H1 (cell line): ENCODE measurements at regions not wholly inside any gene's neighbourhood (a gene's known extent, or its start where the extent isn't known, plus 50 kb on each side); places are given as distances from the start of the nearest gene placed in this dataset.

Experiments used
- CTCF ChIA-PET: fragments of 300-600 bp; sonication (Branson Sonifier 250); formaldehyde crosslinking; loops from one replicate; lab custom pipeline; 2021; ENCODE audit not compliant: partially characterized antibody; lab: Charles Lee
- POLR2A ChIA-PET: fragments of 300-600 bp; sonication (Branson Sonifier 250); formaldehyde crosslinking; loops from one replicate; lab custom pipeline; 2021; ENCODE audit warnings: inconsistent platforms; ENCODE audit not compliant: partially characterized antibody; lab: Charles Lee
- DNase-seq, 2 experiments: peaks; one replicate each; pipeline versions ENCODE4 v3.0.0 to v3.0.0-alpha.2; 2010 to 2022; ENCODE audit warnings: low spot score in 2 of 2, low read depth in 1 of 2, mixed read lengths in 1 of 2
- FAIRE-seq: peaks from 2 replicates; lab custom pipeline; 2011; peaks lifted over from hg19 to GRCh38; lab: Jason Lieb, UNC
- H2AFZ ChIP-seq: 2 replicates; pipeline ENCODE4 v1.8.1; 2012; ENCODE audit warnings: low read length, inconsistent platforms
- H2AK5ac ChIP-seq: 2 replicates; pipeline ENCODE4 v1.6.1; 2013; ENCODE audit warnings: low read depth, low read length
- H2BK120ac ChIP-seq: replicated peaks from 2 replicates; pipeline ENCODE3; 2013; ENCODE audit warnings: low read depth, low read length, inconsistent platforms
- H2BK12ac ChIP-seq: 2 replicates; pipeline ENCODE4 v1.6.1; 2013; ENCODE audit warnings: low read depth, low read length
- H2BK15ac ChIP-seq: 2 replicates; pipeline ENCODE4 v1.6.1; 2013; ENCODE audit warnings: low read length
- H2BK20ac ChIP-seq: 2 replicates; pipeline ENCODE4 v1.6.1; 2013; ENCODE audit warnings: low read length
- H2BK5ac ChIP-seq: 2 replicates; pipeline ENCODE4 v1.6.1; 2013; ENCODE audit warnings: low read depth, low read length
- H3K14ac ChIP-seq: 2 replicates; pipeline ENCODE4 v1.6.1; 2013; ENCODE audit warnings: inconsistent platforms; ENCODE audit not compliant: insufficient read length
- H3K18ac ChIP-seq: 2 replicates; pipeline ENCODE4 v1.6.1; 2013; ENCODE audit warnings: low read length; ENCODE audit errors: extremely low read depth
- H3K23ac ChIP-seq: 2 replicates; pipeline ENCODE4 v1.6.1; 2013; ENCODE audit warnings: inconsistent platforms; ENCODE audit not compliant: insufficient read length
- H3K23me2 ChIP-seq: 2 replicates; pipeline ENCODE4 v1.6.1; 2013; ENCODE audit warnings: low read depth, low read length
- H3K27ac ChIP-seq: 2 replicates; pipeline ENCODE4 v1.6.1; 2011; ENCODE audit warnings: low read depth, low read length, inconsistent platforms
- H3K27me3 ChIP-seq, 4 experiments: replicated peaks in 1 of 4; 1 replicate in 1 of 4; 2 replicates in 3 of 4; pipeline versions ENCODE4 v1.6.1 to v1.8.1; 2011 to 2013; ENCODE audit warnings: low read length in 3 of 4, mild to moderate bottlenecking in 3 of 4, inconsistent platforms in 2 of 4, mixed read lengths in 2 of 4, moderate library complexity in 1 of 4; ENCODE audit not compliant: control insufficient read depth in 3 of 4, insufficient read depth in 3 of 4; ENCODE audit errors: extremely low read depth in 1 of 4
- H3K36me3 ChIP-seq, 4 experiments: 2 replicates each; pipeline versions ENCODE4 v1.6.1 to v1.8.1; 2011 to 2013; ENCODE audit warnings: mild to moderate bottlenecking in 4 of 4, low read length in 3 of 4, moderate library complexity in 2 of 4, control low read depth in 1 of 4, inconsistent platforms in 1 of 4; ENCODE audit not compliant: insufficient read depth in 4 of 4, control insufficient read depth in 2 of 4
- H3K4ac ChIP-seq: replicated peaks from 2 replicates; pipeline ENCODE3; 2013; ENCODE audit warnings: low read length, low read depth, mixed read lengths, inconsistent platforms; ENCODE audit not compliant: insufficient read length
- H3K4me1 ChIP-seq, 4 experiments: replicated peaks in 1 of 4; 1 replicate in 1 of 4; 2 replicates in 3 of 4; pipeline versions ENCODE4 v1.6.1 to v1.8.1; 2011 to 2013; ENCODE audit warnings: low read length in 3 of 4, inconsistent platforms in 2 of 4, mixed read lengths in 1 of 4; ENCODE audit not compliant: insufficient read depth in 4 of 4, control insufficient read depth in 3 of 4
- H3K4me2 ChIP-seq, 2 experiments: 2 replicates each; pipeline versions ENCODE4 v1.6.1 to v1.8.1; 2011 to 2013; ENCODE audit warnings: low read depth in 2 of 2, low read length in 2 of 2, control low read depth in 1 of 2, inconsistent platforms in 1 of 2, mild to moderate bottlenecking in 1 of 2; ENCODE audit not compliant: insufficient read depth in 1 of 2
- H3K4me3 ChIP-seq, 4 experiments: fragments of 200-600, 300-600 bp in 1 of 4; sonication (generic), shearing (Covaris generic), sonication (Bioruptor Twin) in 1 of 4; 2 replicates each; pipeline versions ENCODE4 v1.5.1 to v1.8.1; 2011 to 2016; ENCODE audit warnings: low read length in 4 of 4, low read depth in 3 of 4, control low read depth in 2 of 4, inconsistent platforms in 2 of 4, mild to moderate bottlenecking in 2 of 4, mixed read lengths in 1 of 4, moderate library complexity in 1 of 4; ENCODE audit not compliant: insufficient read depth in 2 of 4; ENCODE audit errors: extremely low read depth in 1 of 4
- H3K56ac ChIP-seq: replicated peaks from 2 replicates; pipeline ENCODE3; 2013; ENCODE audit warnings: low read depth, mild to moderate bottlenecking, mixed read lengths, low read length, inconsistent platforms; ENCODE audit not compliant: insufficient read length
- H3K79me1 ChIP-seq: 2 replicates; pipeline ENCODE4 v1.6.1; 2013; ENCODE audit warnings: low read depth, low read length, control low read depth
- H3K79me2 ChIP-seq, 2 experiments: 2 replicates each; pipeline versions ENCODE4 v1.6.1 to v1.8.1; 2012 to 2013; ENCODE audit warnings: low read length in 2 of 2, mild to moderate bottlenecking in 2 of 2, inconsistent platforms in 1 of 2; ENCODE audit not compliant: insufficient read depth in 2 of 2, control insufficient read depth in 1 of 2
- H3K9ac ChIP-seq, 4 experiments: replicated peaks in 1 of 4; 1 replicate in 1 of 4; 2 replicates in 3 of 4; pipeline versions ENCODE4 v1.6.1 to v1.8.1; 2011 to 2013; ENCODE audit warnings: low read depth in 3 of 4, low read length in 3 of 4, control low read depth in 2 of 4, mild to moderate bottlenecking in 2 of 4, moderate library complexity in 2 of 4, inconsistent platforms in 1 of 4; ENCODE audit errors: extremely low read depth in 1 of 4
- H3K9me3 ChIP-seq, 2 experiments: 2 replicates each; pipeline versions ENCODE4 v1.6.1 to v1.8.1; 2012 to 2013; ENCODE audit warnings: mild to moderate bottlenecking in 2 of 2, moderate library complexity in 2 of 2, control low read depth in 1 of 2, inconsistent platforms in 1 of 2, low read depth in 1 of 2, low read length in 1 of 2, mixed read lengths in 1 of 2; ENCODE audit not compliant: insufficient read depth in 2 of 2
- H4K20me1 ChIP-seq, 2 experiments: replicated peaks in 1 of 2; 2 replicates each; pipeline versions ENCODE3 to v1.8.1; 2011 to 2013; ENCODE audit warnings: inconsistent platforms in 2 of 2, low read length in 2 of 2, mild to moderate bottlenecking in 1 of 2; ENCODE audit not compliant: insufficient read depth in 2 of 2, control insufficient read depth in 1 of 2
- H4K5ac ChIP-seq: 2 replicates; pipeline ENCODE4 v1.6.1; 2013; ENCODE audit warnings: low read length, low read depth, mixed read lengths, inconsistent platforms; ENCODE audit not compliant: insufficient read length
- H4K8ac ChIP-seq: 2 replicates; pipeline ENCODE4 v1.8.0; 2013; ENCODE audit warnings: mild to moderate bottlenecking, moderate library complexity, low read length, inconsistent platforms; ENCODE audit not compliant: insufficient read depth; ENCODE audit errors: extremely low read depth
- H4K91ac ChIP-seq: replicated peaks from 2 replicates; pipeline ENCODE3; 2013; ENCODE audit warnings: low read length, mixed read lengths, inconsistent platforms; ENCODE audit not compliant: insufficient read length
- CBX5 ChIP-seq: fragments of 300-800, 300-1000 bp; sonication (generic); IDR thresholded peaks from 2 replicates; pipeline ENCODE4 v1.7.1; 2016; ENCODE audit warnings: antibody characterized with exemption, low read length, low read depth
- CEBPB ChIP-seq: IDR thresholded peaks from 2 replicates; pipeline ENCODE4 v1.6.1; 2012; ENCODE audit warnings: low read depth, low read length
- CTBP2 ChIP-seq: IDR thresholded peaks from 2 replicates; pipeline ENCODE4 v1.7.0; 2011; ENCODE audit warnings: borderline replicate concordance, mild to moderate bottlenecking, moderate library complexity, mixed read lengths, low read length; ENCODE audit not compliant: insufficient read depth, insufficient read length
- MAFK ChIP-seq: IDR thresholded peaks from 2 replicates; pipeline ENCODE4 v1.6.1; 2012; ENCODE audit warnings: low read depth, mild to moderate bottlenecking, improper control_type of control experiment, low read length
- RBBP5 ChIP-seq: IDR thresholded peaks from 2 replicates; pipeline ENCODE4 v1.7.1; 2012; ENCODE audit warnings: low read depth, mild to moderate bottlenecking, inconsistent platforms, low read length, moderate library complexity, borderline replicate concordance
- RNF2 ChIP-seq: fragments of 200-900, 300-1000 bp; sonication (generic); IDR thresholded peaks from 2 replicates; pipeline ENCODE4 v1.7.1; 2016; ENCODE audit warnings: borderline replicate concordance, low read depth, mild to moderate bottlenecking, antibody characterized with exemption, low read length; ENCODE audit not compliant: poor library complexity, severe bottlenecking; ENCODE audit errors: missing control alignments
- TBP ChIP-seq: IDR thresholded peaks from 2 replicates; pipeline ENCODE4 v1.6.1; 2011; ENCODE audit warnings: low read depth, low read length, improper control_type of control experiment
- ZNF274 ChIP-seq: IDR thresholded peaks from 2 replicates; pipeline ENCODE4 v1.7.0; 2012; ENCODE audit warnings: low read length, borderline replicate concordance; ENCODE audit errors: extremely low read depth
- WGBS, 2 experiments: shearing (Covaris generic) in 1 of 2; methylation state at CpG; one replicate each; pipeline versions ENCODE4 v1.1.6 to v1.1.7; 2013 to 2015; ENCODE audit warnings: low lambda C conversion rate in 2 of 2, mixed read lengths in 2 of 2, inconsistent platforms in 1 of 2, low coverage in 1 of 2, missing lambda C conversion rate in 1 of 2; ENCODE audit not compliant: insufficient replicate concordance in 2 of 2, insufficient coverage in 1 of 2, insufficient read length in 1 of 2; ENCODE audit errors: extremely low coverage in 1 of 2, missing lambda C conversion rate in 1 of 2; 5-methylcytosine and 5-hydroxymethylcytosine counted together
- TF ChIP-seq, protein P1 (sequence below): IDR thresholded peaks from 2 replicates; pipeline ENCODE4 v1.6.1; 2012; ENCODE audit warnings: low read length, inconsistent platforms

- Histone ChIP-seq H3K27ac (no peak overlapping the region), H3K4me1 (no peaks in the 10 kb centered on the region; a peak in 1 of 7 replicates), H2BK12ac (no peak overlapping the region), H2BK120ac (no peak overlapping the region), H3K36me3 (no peaks in the 10 kb centered on the region), H3K79me1 (no peaks in the 10 kb centered on the region), H2BK15ac (no peak overlapping the region), H3K14ac (no peak overlapping the region), H3K4me3 (no peak overlapping the region), H3K4ac (no peak overlapping the region), H2AFZ (no peak overlapping the region), H3K18ac (no peak overlapping the region), H3K23ac (no peak overlapping the region), H3K9me3 (no peaks in the 10 kb centered on the region), H4K91ac (no peak overlapping the region), H4K20me1 (no peaks in the 10 kb centered on the region), H3K4me2 (no peak overlapping the region), H3K56ac (no peak overlapping the region), H2BK20ac (no peak overlapping the region), H4K8ac (no peak overlapping the region), H3K23me2 (no peaks in the 10 kb centered on the region), H3K79me2 (no peaks in the 10 kb centered on the region), H4K5ac (no peak overlapping the region), H3K27me3 (peaks cover 0 to 3% (median 0%) of the 10 kb centered on the region in 4 experiments; a peak in 1 of 7 replicates), H2BK5ac (no peak overlapping the region), H2AK5ac (no peak overlapping the region), H3K9ac (no peak overlapping the region)
- ChIA-PET CTCF (interaction anchor here (1.3 kb wide), 1 partner anchor 102 kb away, joined by 3 read pairs; no protein-coding TSS in a partner anchor), POLR2A (no interaction called here)
- 92% methylated on average over 6 of the region's 6 CpGs; no CpG with 5 or more reads in 1 of the 2 experiments for WGBS, 2 experiments
- DNase-seq (no peak), FAIRE-seq (no peak)
- TF ChIP-seq RBBP5 (no peak), TBP (no peak), RNF2 (no peak), CTBP2 (no peak), CEBPB (no peak), CBX5 (no peak), MAFK (no peak), ZNF274 (no peak)
- TF ChIP-seq, protein P1, sequence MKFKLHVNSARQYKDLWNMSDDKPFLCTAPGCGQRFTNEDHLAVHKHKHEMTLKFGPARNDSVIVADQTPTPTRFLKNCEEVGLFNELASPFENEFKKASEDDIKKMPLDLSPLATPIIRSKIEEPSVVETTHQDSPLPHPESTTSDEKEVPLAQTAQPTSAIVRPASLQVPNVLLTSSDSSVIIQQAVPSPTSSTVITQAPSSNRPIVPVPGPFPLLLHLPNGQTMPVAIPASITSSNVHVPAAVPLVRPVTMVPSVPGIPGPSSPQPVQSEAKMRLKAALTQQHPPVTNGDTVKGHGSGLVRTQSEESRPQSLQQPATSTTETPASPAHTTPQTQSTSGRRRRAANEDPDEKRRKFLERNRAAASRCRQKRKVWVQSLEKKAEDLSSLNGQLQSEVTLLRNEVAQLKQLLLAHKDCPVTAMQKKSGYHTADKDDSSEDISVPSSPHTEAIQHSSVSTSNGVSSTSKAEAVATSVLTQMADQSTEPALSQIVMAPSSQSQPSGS = no peak
These were observed 263.5 kb downstream of the TFAP2A start for GRCh38 chr6:10151144-10151915.
